GM12878 (cell line): ENCODE measurements at regions not wholly inside any gene's neighbourhood (a gene's known extent, or its start where the extent isn't known, plus 50 kb on each side); places are given as distances from the start of the nearest gene placed in this dataset.

Source experiments
- ATAC-seq: fragments of 200-7000 bp; cut with Tn5 transposase; 3 replicates; pipeline ENCODE4 v1.9.1; 2020; ENCODE audit warnings: mild to moderate bottlenecking, moderate library complexity
- BruUV-seq: library from RNA; stranded (reverse); fragments of 400-500 nt; replicated peaks from 2 replicates; lab custom pipeline; 2021; lab: Mats Ljungman, UMichigan
- CTCF ChIA-PET: fragments of 300-600 bp; sonication (Branson Sonifier 250); formaldehyde crosslinking; extraction: SDS; loops from one replicate; lab custom pipeline; 2021; ENCODE audit warnings: inconsistent platforms; lab: Yijun Ruan, JAX
- POLR2A ChIA-PET: fragments of 350-600 bp; formaldehyde crosslinking; extraction: SDS; loops from one replicate; lab custom pipeline; 2021; ENCODE audit warnings: inconsistent platforms; lab: Charles Lee
- RAD21 ChIA-PET: fragments of 300-600 bp; sonication (Branson Sonifier 250); formaldehyde crosslinking; loops from one replicate; lab custom pipeline; 2023; ENCODE audit warnings: antibody characterized with exemption; ENCODE audit not compliant: unreplicated experiment; lab: Charles Lee
- SMC1A ChIA-PET: fragments of 300-600 bp; sonication (Branson Sonifier 250); formaldehyde crosslinking; loops from one replicate; lab custom pipeline; 2023; ENCODE audit not compliant: unreplicated experiment, uncharacterized antibody; lab: Charles Lee
- DNase-seq: peaks from one replicate; pipeline ENCODE4 v3.0.0-alpha.2; 2011; ENCODE audit warnings: low read depth, low spot score
- FAIRE-seq: peaks from 3 replicates; lab custom pipeline; 2011; peaks lifted over from hg19 to GRCh38; lab: Jason Lieb, UNC
- H2AFZ ChIP-seq: 2 replicates; pipeline ENCODE4 v1.6.0; 2011; ENCODE audit warnings: low read depth, low read length, control low read depth; ENCODE audit not compliant: control insufficient read depth
- H3K27ac ChIP-seq: 2 replicates; pipeline ENCODE4 v1.5.1; 2011; ENCODE audit warnings: control low read depth; ENCODE audit not compliant: control insufficient read depth, insufficient read depth
- H3K27me3 ChIP-seq, 2 experiments: replicated peaks in 1 of 2; 2 replicates each; pipeline versions ENCODE4 v1.6.0 to v1.6.1; 2011; ENCODE audit warnings: low read length in 1 of 2; ENCODE audit not compliant: control insufficient read depth in 2 of 2, insufficient read depth in 2 of 2
- H3K36me3 ChIP-seq, 2 experiments: 2 replicates each; pipeline ENCODE4 v1.5.1; 2011; ENCODE audit warnings: low read length in 1 of 2; ENCODE audit not compliant: control insufficient read depth in 2 of 2, insufficient read depth in 2 of 2
- H3K4me1 ChIP-seq: 2 replicates; pipeline ENCODE4 v1.6.1; 2011; ENCODE audit warnings: mild to moderate bottlenecking, low read length, moderate library complexity, mixed read lengths; ENCODE audit not compliant: control insufficient read depth, insufficient read depth
- H3K4me2 ChIP-seq: 2 replicates; pipeline ENCODE4 v1.6.0; 2011; ENCODE audit warnings: control low read depth; ENCODE audit not compliant: control insufficient read depth, insufficient read depth
- H3K4me3 ChIP-seq: fragments of 200-600 bp; sonication (generic); 2 replicates; pipeline ENCODE4 v1.5.1; 2016
- H3K79me2 ChIP-seq: 2 replicates; pipeline ENCODE4 v1.6.0; 2011; ENCODE audit warnings: low read length; ENCODE audit not compliant: control insufficient read depth, insufficient read depth
- H3K9ac ChIP-seq: 2 replicates; pipeline ENCODE4 v1.8.0; 2011; ENCODE audit warnings: low read length, control low read depth, mixed read lengths; ENCODE audit not compliant: control insufficient read depth, insufficient read depth
- H3K9me3 ChIP-seq: replicated peaks from 3 replicates; pipeline ENCODE4 v1.5.1; 2011; ENCODE audit warnings: mild to moderate bottlenecking, low read length; ENCODE audit not compliant: control insufficient read depth, insufficient read depth
- H4K20me1 ChIP-seq: 2 replicates; pipeline ENCODE4 v1.6.0; 2011; ENCODE audit not compliant: control insufficient read depth, insufficient read depth
- CBX5 ChIP-seq: sonication (generic); IDR thresholded peaks from 2 replicates; pipeline ENCODE4 v1.6.1; 2016; ENCODE audit warnings: low read depth, moderate library complexity, mild to moderate bottlenecking, inconsistent platforms
- MEF2A ChIP-seq: IDR thresholded peaks from 2 replicates; pipeline ENCODE4 v1.6.1; 2011; ENCODE audit warnings: low read depth, mild to moderate bottlenecking, low read length, moderate library complexity; ENCODE audit not compliant: insufficient read depth
- SMAD5 ChIP-seq: IDR thresholded peaks from 2 replicates; pipeline ENCODE4 v1.6.1; 2016; ENCODE audit warnings: antibody characterized with exemption, low read depth
- WGBS: methylation state at CpG from one replicate; pipeline ENCODE4 v1.1.6; 2016; ENCODE audit warnings: low lambda C conversion rate; ENCODE audit not compliant: insufficient replicate concordance, insufficient coverage; ENCODE audit errors: missing lambda C conversion rate; 5-methylcytosine and 5-hydroxymethylcytosine counted together
- in situ Hi-C: fragments of 300-500 bp; cut with MboI; formaldehyde crosslinking; loops from 9 replicates; pipeline ENCODE4 v1.14.3; 2018; ENCODE audit warnings: mixed read lengths
- intact Hi-C: fragments of 100-400 bp; cut with micrococcal nuclease; formaldehyde crosslinking; loops from one replicate; pipeline ENCODE4 v1.14.2; 2022; ENCODE audit not compliant: unreplicated experiment
- TF ChIP-seq, protein P1 (sequence below): fragments of 450-650 bp; formaldehyde crosslinking; IDR thresholded peaks from 2 replicates; pipeline ENCODE4 v1.5.0; 2022; ENCODE audit warnings: mild to moderate bottlenecking, missing genetic modification characterization
- TF ChIP-seq, protein P2 (sequence below): IDR thresholded peaks from 2 replicates; pipeline ENCODE4 v1.6.1; 2012; ENCODE audit warnings: low read depth, low read length, improper control_type of control experiment
- TF ChIP-seq, protein P3 (sequence below): IDR thresholded peaks from 2 replicates; pipeline ENCODE4 v1.6.1; 2012; ENCODE audit warnings: improper control_type of control experiment, low read depth, low read length; ENCODE audit not compliant: insufficient replicate concordance
- TF ChIP-seq, protein P4 (sequence below): fragments of 450-650 bp; IDR thresholded peaks from 2 replicates; pipeline ENCODE4 v1.6.1; 2016; ENCODE audit warnings: mild to moderate bottlenecking

DNA sequence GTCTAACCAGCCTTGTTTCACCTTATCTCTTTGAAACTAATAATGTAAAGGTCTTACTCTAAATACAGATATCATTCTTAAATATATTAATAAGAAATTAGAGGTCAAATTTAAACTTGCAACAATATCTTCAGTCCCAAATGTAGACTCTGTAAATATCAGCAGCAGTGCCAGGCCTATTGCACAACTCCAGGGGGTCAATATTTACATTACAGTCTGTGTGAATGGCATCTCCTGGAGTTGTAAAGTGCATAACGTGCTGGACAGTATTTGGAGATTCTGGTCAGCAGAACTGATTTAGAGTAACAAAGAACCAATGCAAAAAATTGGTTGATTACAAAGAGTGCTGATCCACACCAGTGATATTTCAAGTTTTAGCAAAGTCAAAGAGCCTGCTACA, 1225.9 kb downstream of the PCDH19 start (continued):
- TF ChIP-seq, protein P1, sequence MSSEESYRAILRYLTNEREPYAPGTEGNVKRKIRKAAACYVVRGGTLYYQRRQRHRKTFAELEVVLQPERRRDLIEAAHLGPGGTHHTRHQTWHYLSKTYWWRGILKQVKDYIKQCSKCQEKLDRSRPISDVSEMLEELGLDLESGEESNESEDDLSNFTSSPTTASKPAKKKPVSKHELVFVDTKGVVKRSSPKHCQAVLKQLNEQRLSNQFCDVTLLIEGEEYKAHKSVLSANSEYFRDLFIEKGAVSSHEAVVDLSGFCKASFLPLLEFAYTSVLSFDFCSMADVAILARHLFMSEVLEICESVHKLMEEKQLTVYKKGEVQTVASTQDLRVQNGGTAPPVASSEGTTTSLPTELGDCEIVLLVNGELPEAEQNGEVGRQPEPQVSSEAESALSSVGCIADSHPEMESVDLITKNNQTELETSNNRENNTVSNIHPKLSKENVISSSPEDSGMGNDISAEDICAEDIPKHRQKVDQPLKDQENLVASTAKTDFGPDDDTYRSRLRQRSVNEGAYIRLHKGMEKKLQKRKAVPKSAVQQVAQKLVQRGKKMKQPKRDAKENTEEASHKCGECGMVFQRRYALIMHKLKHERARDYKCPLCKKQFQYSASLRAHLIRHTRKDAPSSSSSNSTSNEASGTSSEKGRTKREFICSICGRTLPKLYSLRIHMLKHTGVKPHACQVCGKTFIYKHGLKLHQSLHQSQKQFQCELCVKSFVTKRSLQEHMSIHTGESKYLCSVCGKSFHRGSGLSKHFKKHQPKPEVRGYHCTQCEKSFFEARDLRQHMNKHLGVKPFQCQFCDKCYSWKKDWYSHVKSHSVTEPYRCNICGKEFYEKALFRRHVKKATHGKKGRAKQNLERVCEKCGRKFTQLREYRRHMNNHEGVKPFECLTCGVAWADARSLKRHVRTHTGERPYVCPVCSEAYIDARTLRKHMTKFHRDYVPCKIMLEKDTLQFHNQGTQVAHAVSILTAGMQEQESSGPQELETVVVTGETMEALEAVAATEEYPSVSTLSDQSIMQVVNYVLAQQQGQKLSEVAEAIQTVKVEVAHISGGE, result no peak
- TF ChIP-seq, protein P2, sequence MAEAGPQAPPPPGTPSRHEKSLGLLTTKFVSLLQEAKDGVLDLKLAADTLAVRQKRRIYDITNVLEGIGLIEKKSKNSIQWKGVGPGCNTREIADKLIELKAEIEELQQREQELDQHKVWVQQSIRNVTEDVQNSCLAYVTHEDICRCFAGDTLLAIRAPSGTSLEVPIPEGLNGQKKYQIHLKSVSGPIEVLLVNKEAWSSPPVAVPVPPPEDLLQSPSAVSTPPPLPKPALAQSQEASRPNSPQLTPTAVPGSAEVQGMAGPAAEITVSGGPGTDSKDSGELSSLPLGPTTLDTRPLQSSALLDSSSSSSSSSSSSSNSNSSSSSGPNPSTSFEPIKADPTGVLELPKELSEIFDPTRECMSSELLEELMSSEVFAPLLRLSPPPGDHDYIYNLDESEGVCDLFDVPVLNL, result no peak

DNA sequence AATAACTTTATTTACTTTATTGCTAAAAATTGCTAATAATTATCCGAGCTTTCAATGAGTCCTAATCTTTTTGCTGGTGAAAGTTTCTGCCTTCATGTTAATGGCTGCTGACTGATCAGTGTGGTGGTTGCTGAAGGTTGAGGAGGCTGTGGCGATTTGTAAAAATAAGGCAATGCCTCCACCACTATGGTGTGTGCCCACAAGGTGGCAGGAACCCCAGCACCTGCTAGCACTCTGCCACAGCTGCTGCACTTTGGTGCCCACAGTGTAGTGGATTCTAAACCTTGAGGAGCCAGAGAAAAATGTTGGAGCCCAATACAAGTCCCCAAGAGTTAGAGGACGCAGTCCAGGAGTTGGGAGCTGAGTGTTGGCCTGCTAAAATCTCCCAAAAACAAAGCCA, 1237.1 kb downstream of the PCDH19 start:
- DNase-seq (no peak), FAIRE-seq (no peak), ATAC-seq (no peak)
- Histone ChIP-seq H3K4me3 (no peak overlapping the region), H3K9me3 (no peaks in the 10 kb centered on the region), H3K36me3 (no peaks in the 10 kb centered on the region), H3K9ac (no peak overlapping the region), H3K27ac (no peak overlapping the region), H3K4me1 (no peaks in the 10 kb centered on the region), H4K20me1 (no peaks in the 10 kb centered on the region), H2AFZ (no peak overlapping the region), H3K79me2 (no peaks in the 10 kb centered on the region), H3K27me3 (no peaks in the 10 kb centered on the region), H3K4me2 (no peak overlapping the region)
- RAD21 ChIA-PET, result no interaction called here
- CTCF ChIA-PET, result no interaction called here
- no TSS peak for BruUV-seq
- in situ Hi-C loops (no loop called here), intact Hi-C loops (no loop called here)
- POLR2A ChIA-PET, result no interaction called here
- 7% methylated on average over 3 of the region's 3 CpGs for whole genome bisulfite sequencing
- SMC1A ChIA-PET, result no interaction called here
- TF ChIP-seq SMAD5, result no peak
- TF ChIP-seq, protein P3, sequence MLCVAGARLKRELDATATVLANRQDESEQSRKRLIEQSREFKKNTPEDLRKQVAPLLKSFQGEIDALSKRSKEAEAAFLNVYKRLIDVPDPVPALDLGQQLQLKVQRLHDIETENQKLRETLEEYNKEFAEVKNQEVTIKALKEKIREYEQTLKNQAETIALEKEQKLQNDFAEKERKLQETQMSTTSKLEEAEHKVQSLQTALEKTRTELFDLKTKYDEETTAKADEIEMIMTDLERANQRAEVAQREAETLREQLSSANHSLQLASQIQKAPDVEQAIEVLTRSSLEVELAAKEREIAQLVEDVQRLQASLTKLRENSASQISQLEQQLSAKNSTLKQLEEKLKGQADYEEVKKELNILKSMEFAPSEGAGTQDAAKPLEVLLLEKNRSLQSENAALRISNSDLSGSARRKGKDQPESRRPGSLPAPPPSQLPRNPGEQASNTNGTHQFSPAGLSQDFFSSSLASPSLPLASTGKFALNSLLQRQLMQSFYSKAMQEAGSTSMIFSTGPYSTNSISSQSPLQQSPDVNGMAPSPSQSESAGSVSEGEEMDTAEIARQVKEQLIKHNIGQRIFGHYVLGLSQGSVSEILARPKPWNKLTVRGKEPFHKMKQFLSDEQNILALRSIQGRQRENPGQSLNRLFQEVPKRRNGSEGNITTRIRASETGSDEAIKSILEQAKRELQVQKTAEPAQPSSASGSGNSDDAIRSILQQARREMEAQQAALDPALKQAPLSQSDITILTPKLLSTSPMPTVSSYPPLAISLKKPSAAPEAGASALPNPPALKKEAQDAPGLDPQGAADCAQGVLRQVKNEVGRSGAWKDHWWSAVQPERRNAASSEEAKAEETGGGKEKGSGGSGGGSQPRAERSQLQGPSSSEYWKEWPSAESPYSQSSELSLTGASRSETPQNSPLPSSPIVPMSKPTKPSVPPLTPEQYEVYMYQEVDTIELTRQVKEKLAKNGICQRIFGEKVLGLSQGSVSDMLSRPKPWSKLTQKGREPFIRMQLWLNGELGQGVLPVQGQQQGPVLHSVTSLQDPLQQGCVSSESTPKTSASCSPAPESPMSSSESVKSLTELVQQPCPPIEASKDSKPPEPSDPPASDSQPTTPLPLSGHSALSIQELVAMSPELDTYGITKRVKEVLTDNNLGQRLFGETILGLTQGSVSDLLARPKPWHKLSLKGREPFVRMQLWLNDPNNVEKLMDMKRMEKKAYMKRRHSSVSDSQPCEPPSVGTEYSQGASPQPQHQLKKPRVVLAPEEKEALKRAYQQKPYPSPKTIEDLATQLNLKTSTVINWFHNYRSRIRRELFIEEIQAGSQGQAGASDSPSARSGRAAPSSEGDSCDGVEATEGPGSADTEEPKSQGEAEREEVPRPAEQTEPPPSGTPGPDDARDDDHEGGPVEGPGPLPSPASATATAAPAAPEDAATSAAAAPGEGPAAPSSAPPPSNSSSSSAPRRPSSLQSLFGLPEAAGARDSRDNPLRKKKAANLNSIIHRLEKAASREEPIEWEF, result no peak
- no peak for TF ChIP-seq MEF2A
- TF ChIP-seq, protein P4, sequence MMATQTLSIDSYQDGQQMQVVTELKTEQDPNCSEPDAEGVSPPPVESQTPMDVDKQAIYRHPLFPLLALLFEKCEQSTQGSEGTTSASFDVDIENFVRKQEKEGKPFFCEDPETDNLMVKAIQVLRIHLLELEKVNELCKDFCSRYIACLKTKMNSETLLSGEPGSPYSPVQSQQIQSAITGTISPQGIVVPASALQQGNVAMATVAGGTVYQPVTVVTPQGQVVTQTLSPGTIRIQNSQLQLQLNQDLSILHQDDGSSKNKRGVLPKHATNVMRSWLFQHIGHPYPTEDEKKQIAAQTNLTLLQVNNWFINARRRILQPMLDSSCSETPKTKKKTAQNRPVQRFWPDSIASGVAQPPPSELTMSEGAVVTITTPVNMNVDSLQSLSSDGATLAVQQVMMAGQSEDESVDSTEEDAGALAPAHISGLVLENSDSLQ, result no peak
- TF ChIP-seq CBX5, result no peak
